ENCODE measurements at regions not wholly inside any gene's neighbourhood (a gene's known extent, or its start where the extent isn't known, plus 50 kb on each side); places are given as distances from the start of the nearest gene placed in this dataset.

DNA sequence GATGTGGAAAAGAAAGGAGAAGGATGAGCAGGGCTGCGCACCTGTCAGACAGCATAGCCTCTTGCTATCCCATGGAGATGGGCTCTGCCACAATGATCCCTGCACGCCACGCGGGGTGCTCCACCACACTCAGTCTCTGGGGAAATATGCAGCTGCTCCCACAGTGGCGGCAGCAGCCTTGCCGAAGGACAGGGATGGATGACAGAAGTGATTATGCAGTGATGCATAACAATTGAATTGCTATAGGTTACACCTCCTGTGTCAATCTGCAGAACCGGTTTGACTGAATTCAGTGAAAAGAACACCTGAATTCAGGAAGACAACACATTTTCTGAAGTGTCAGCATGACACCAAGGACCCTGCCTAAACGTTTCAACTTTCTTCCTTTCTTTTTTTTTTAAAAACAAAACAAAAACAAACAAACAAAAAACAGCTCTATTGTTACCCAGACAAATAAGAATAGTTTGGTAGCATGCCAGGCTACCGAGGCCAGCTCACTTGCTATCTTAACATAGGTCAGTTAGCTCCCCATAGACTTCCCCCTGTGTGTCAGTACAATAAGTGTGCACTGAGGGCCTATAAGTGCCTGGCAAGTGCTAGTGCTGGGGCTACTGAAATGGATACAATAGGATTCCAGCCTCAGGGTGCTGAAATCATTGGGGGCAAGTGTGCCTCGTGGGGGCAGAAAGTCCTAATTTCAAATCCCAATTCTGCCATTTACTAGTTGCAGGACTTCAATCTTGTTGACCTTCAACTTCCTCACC, 127.6 kb upstream of the LMO4 start:
- no peak for TF ChIP-seq CTCF (conservative IDR thresholded peaks at IDR 0.05)
- peak overlapping the region; percentile 75 for H3K27ac Mint-ChIP-seq
- peak overlapping the region; percentile 70 for H3K4me3 Mint-ChIP-seq
- H3K27me3 Mint-ChIP-seq = peaks cover 5% of the 10 kb centered on the region
- no peak for DNase-seq (ENCODE audit: extremely low spot score, unreplicated experiment)
- H3K36me3 Mint-ChIP-seq = no peaks in the 10 kb centered on the region
- peaks cover 26% of the 10 kb centered on the region for H3K4me1 Mint-ChIP-seq (ENCODE audit: unreplicated experiment)
- no peaks in the 10 kb centered on the region for H3K9me3 Mint-ChIP-seq

GRCh38 chr1:87201768-87202167, 126.9 kb upstream of the LMO4 start:
- no peak for DNase-seq (ENCODE audit: extremely low spot score, unreplicated experiment)
- H3K27ac Mint-ChIP-seq = peak overlapping the region; percentile 75

GRCh38 chr1:87202451-87202850, 126.2 kb upstream of the LMO4 start:
- no peak for TF ChIP-seq CTCF (conservative IDR thresholded peaks at IDR 0.05)
- H3K36me3 Mint-ChIP-seq = no peaks in the 10 kb centered on the region
- H3K9me3 Mint-ChIP-seq = no peaks in the 10 kb centered on the region
- H3K27me3 Mint-ChIP-seq = peaks cover 5% of the 10 kb centered on the region
- DNase-seq (ENCODE audit: extremely low spot score, unreplicated experiment) = no peak
- no peak overlapping the region for H3K27ac Mint-ChIP-seq
- H3K4me3 Mint-ChIP-seq = no peak overlapping the region
- peaks cover 26% of the 10 kb centered on the region for H3K4me1 Mint-ChIP-seq (ENCODE audit: unreplicated experiment)

More at GRCh38 chr1:87201768-87202167, 126.9 kb upstream of the LMO4 start:
- no peak for TF ChIP-seq CTCF (conservative IDR thresholded peaks at IDR 0.05)
- Mint-ChIP-seq H3K9me3 (no peaks in the 10 kb centered on the region), H3K36me3 (no peaks in the 10 kb centered on the region), H3K27me3 (peaks cover 5% of the 10 kb centered on the region), H3K4me3 (no peak overlapping the region), H3K4me1 (ENCODE audit: unreplicated experiment) (peaks cover 26% of the 10 kb centered on the region)

- H3K4me1 Mint-ChIP-seq (ENCODE audit: unreplicated experiment) = peaks cover 26% of the 10 kb centered on the region
- H3K9me3 Mint-ChIP-seq = no peaks in the 10 kb centered on the region
- peaks cover 5% of the 10 kb centered on the region for H3K27me3 Mint-ChIP-seq
- DNase-seq (ENCODE audit: extremely low spot score, unreplicated experiment) = no peak
- no peak for TF ChIP-seq CTCF (conservative IDR thresholded peaks at IDR 0.05)
- no peak overlapping the region for H3K4me3 Mint-ChIP-seq
- no peaks in the 10 kb centered on the region for H3K36me3 Mint-ChIP-seq
- no peak overlapping the region for H3K27ac Mint-ChIP-seq
Measured at GRCh38 chr1:87202922-87203655, 125.6 kb upstream of the LMO4 start.

- no peak for TF ChIP-seq CTCF (conservative IDR thresholded peaks at IDR 0.05)
- no peaks in the 10 kb centered on the region for H3K9me3 Mint-ChIP-seq
- no peaks in the 10 kb centered on the region for H3K36me3 Mint-ChIP-seq
- no peak for DNase-seq (ENCODE audit: extremely low spot score, unreplicated experiment)
- no peak overlapping the region for H3K27ac Mint-ChIP-seq
- H3K4me3 Mint-ChIP-seq = no peak overlapping the region
- H3K27me3 Mint-ChIP-seq = peaks cover 5% of the 10 kb centered on the region
- H3K4me1 Mint-ChIP-seq (ENCODE audit: unreplicated experiment) = peaks cover 26% of the 10 kb centered on the region
Measured at GRCh38 chr1:87203904-87204303, 124.8 kb upstream of the LMO4 start.

Measured in type B pancreatic cell (in vitro differentiated cells).